Upper lobe of left lung (tissue), 4 donors: ENCODE measurements at regions not wholly inside any gene's neighbourhood (a gene's known extent, or its start where the extent isn't known, plus 50 kb on each side); places are given as distances from the start of the nearest gene placed in this dataset.

Source experiments
- POLR2AphosphoS5 ChIP-seq, 2 donors: sonication (generic); formaldehyde crosslinking; IDR thresholded peaks; one replicate each; pipeline ENCODE4 v1.5.1; 2017; ENCODE audit warnings: antibody characterized with exemption in 2 of 2
- TF ChIP-seq, protein P1 (sequence below), 6 experiments: fragments of 450-650 bp in 4 of 6; fragments of 200-600 bp in 2 of 6; sonication (generic) in 2 of 6; IDR thresholded peaks; one replicate each; pipeline ENCODE4 v1.5.1; 2016 to 2019; ENCODE audit warnings: antibody characterized with exemption in 6 of 6

DNA sequence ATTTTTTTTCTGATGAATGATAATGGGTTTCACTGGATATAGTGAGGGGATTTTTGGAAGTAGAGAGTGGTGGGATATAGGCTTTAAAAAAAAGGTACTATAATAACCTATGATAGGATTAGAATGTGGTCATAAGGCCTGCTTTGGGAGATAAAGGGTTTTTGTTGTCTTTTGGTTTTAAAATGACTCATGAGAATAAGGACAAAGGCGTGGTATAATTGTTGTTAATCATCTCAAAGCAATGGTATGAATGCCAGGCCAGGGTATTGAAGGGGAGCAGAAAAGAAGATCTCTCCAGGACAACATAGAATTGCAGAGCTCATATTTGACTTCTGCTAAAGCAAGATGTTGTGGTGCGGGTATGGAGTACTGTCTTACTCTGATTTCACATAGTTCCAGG lies 579.4 kb downstream of the JRKL start:
- TF ChIP-seq, protein P1, sequence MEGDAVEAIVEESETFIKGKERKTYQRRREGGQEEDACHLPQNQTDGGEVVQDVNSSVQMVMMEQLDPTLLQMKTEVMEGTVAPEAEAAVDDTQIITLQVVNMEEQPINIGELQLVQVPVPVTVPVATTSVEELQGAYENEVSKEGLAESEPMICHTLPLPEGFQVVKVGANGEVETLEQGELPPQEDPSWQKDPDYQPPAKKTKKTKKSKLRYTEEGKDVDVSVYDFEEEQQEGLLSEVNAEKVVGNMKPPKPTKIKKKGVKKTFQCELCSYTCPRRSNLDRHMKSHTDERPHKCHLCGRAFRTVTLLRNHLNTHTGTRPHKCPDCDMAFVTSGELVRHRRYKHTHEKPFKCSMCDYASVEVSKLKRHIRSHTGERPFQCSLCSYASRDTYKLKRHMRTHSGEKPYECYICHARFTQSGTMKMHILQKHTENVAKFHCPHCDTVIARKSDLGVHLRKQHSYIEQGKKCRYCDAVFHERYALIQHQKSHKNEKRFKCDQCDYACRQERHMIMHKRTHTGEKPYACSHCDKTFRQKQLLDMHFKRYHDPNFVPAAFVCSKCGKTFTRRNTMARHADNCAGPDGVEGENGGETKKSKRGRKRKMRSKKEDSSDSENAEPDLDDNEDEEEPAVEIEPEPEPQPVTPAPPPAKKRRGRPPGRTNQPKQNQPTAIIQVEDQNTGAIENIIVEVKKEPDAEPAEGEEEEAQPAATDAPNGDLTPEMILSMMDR (IDR thresholded peaks at IDR 0.05) = no peak
- no peak for TF ChIP-seq POLR2AphosphoS5 (IDR thresholded peaks at IDR 0.05)
